ENCODE measurements at regions not wholly inside any gene's neighbourhood (a gene's known extent, or its start where the extent isn't known, plus 50 kb on each side); places are given as distances from the start of the nearest gene placed in this dataset.

- no peaks in the 10 kb centered on the region for H3K36me3 ChIP-seq (ENCODE audit: insufficient read depth)
- ATAC-seq, result no peak
- H3K27ac Mint-ChIP-seq, result no peak overlapping the region
- H3K9me2 ChIP-seq (ENCODE audit: insufficient read depth), result no peaks in the 10 kb centered on the region
- H3K4me1 Mint-ChIP-seq, result no peaks in the 10 kb centered on the region
- H3K4me3 Mint-ChIP-seq, result no peak overlapping the region
- H3K79me2 ChIP-seq (replicated peaks; ENCODE audit: insufficient read depth), result no peaks in the 10 kb centered on the region
- H3K4me1 ChIP-seq (ENCODE audit: insufficient read depth), result no peaks in the 10 kb centered on the region
- H3K9me3 Mint-ChIP-seq, result peaks cover 10% of the 10 kb centered on the region
- peaks cover 11% of the 10 kb centered on the region; the same call in 2 of the 3 replicates for H3K36me3 Mint-ChIP-seq (ENCODE audit: low read depth)
- H3K4me2 ChIP-seq, result no peak overlapping the region
- no peak overlapping the region for H3K27ac ChIP-seq (ENCODE audit: low read depth)
- H2AFZ ChIP-seq, result no peak overlapping the region
- H3K4me3 ChIP-seq, result no peak overlapping the region
- no peak for TF ChIP-seq STAT1 (IDR thresholded peaks at IDR 0.05; ENCODE audit: unreplicated experiment)
- no peak for TF ChIP-seq EZH2phosphoT487 (IDR thresholded peaks at IDR 0.05; ENCODE audit: unreplicated experiment)
- TF ChIP-seq POLR2AphosphoS5 (IDR thresholded peaks at IDR 0.05; ENCODE audit: low read depth), result no peak
- TF ChIP-seq, protein P1, sequence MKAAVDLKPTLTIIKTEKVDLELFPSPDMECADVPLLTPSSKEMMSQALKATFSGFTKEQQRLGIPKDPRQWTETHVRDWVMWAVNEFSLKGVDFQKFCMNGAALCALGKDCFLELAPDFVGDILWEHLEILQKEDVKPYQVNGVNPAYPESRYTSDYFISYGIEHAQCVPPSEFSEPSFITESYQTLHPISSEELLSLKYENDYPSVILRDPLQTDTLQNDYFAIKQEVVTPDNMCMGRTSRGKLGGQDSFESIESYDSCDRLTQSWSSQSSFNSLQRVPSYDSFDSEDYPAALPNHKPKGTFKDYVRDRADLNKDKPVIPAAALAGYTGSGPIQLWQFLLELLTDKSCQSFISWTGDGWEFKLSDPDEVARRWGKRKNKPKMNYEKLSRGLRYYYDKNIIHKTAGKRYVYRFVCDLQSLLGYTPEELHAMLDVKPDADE (IDR thresholded peaks at IDR 0.05), result no peak
- TF ChIP-seq ZNF114 (CRISPR knock-in tag; IDR thresholded peaks at IDR 0.05), result no peak
- no peak for TF ChIP-seq JUNB (IDR thresholded peaks at IDR 0.05; ENCODE audit: unreplicated experiment)
- no peak for TF ChIP-seq ZNF462 (CRISPR knock-in tag; IDR thresholded peaks at IDR 0.05)
- TF ChIP-seq, protein P2, sequence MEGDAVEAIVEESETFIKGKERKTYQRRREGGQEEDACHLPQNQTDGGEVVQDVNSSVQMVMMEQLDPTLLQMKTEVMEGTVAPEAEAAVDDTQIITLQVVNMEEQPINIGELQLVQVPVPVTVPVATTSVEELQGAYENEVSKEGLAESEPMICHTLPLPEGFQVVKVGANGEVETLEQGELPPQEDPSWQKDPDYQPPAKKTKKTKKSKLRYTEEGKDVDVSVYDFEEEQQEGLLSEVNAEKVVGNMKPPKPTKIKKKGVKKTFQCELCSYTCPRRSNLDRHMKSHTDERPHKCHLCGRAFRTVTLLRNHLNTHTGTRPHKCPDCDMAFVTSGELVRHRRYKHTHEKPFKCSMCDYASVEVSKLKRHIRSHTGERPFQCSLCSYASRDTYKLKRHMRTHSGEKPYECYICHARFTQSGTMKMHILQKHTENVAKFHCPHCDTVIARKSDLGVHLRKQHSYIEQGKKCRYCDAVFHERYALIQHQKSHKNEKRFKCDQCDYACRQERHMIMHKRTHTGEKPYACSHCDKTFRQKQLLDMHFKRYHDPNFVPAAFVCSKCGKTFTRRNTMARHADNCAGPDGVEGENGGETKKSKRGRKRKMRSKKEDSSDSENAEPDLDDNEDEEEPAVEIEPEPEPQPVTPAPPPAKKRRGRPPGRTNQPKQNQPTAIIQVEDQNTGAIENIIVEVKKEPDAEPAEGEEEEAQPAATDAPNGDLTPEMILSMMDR (conservative IDR thresholded peaks at IDR 0.05; ENCODE audit: low read depth in 2 of 2), result no peak
- no peak for TF ChIP-seq EZH2 (IDR thresholded peaks at IDR 0.05; ENCODE audit: low read depth, unreplicated experiment)
- no peak for TF ChIP-seq REST (IDR thresholded peaks at IDR 0.05; ENCODE audit: unreplicated experiment)
- no peak for TF ChIP-seq CREB1 (CRISPR knock-in tag; IDR thresholded peaks at IDR 0.05; ENCODE audit: low read depth)
- TF ChIP-seq ZNF331 (CRISPR knock-in tag; IDR thresholded peaks at IDR 0.05; ENCODE audit: low read depth), result no peak
- no peak for DNase-seq (ENCODE audit: low spot score)
- H4K20me1 ChIP-seq (replicated peaks; ENCODE audit: insufficient read depth), result no peaks in the 10 kb centered on the region
- no peaks in the 10 kb centered on the region for H3K27me3 Mint-ChIP-seq (ENCODE audit: insufficient read depth, low read depth, poor library complexity)
- no peaks in the 10 kb centered on the region for H3F3A ChIP-seq (replicated peaks; ENCODE audit: low read depth)
- no peaks in the 10 kb centered on the region for H3K27me3 ChIP-seq (ENCODE audit: insufficient read depth)
Measured at GRCh38 chr17:53319947-53320346, 502.8 kb upstream of the KIF2B start.

All from GM23338 (cell line).